ENCODE measurements at regions not wholly inside any gene's neighbourhood (a gene's known extent, or its start where the extent isn't known, plus 50 kb on each side); places are given as distances from the start of the nearest gene placed in this dataset.

- no peak for DNase-seq
These were observed 707.0 kb downstream of the SORCS1 start for GRCh38 chr10:106457522-106457921.

- no peak for DNase-seq
These were observed 710.3 kb downstream of the SORCS1 start for GRCh38 chr10:106454233-106454632.

- DNase-seq: no peak
These were observed 713.5 kb downstream of the SORCS1 start for GRCh38 chr10:106450966-106451365.

GRCh38 chr10:106446920-106447319, 717.6 kb downstream of the SORCS1 start:
- DNase-seq: no peak

GRCh38 chr10:106442223-106442622, 722.3 kb downstream of the SORCS1 start:
- no peak for DNase-seq

- DNase-seq: no peak
These were observed 723.7 kb downstream of the SORCS1 start for GRCh38 chr10:106440767-106441166.

- no peak for DNase-seq
These were observed 724.2 kb downstream of the SORCS1 start for GRCh38 chr10:106440355-106440754.

GRCh38 chr10:106439366-106439765, 725.1 kb downstream of the SORCS1 start:
- DNase-seq: no peak

- DNase-seq: no peak
These were observed 726.1 kb downstream of the SORCS1 start for GRCh38 chr10:106438386-106438785.

- DNase-seq: no peak
These were observed 728.3 kb downstream of the SORCS1 start for GRCh38 chr10:106436123-106436715.

GRCh38 chr10:106435081-106435480, 729.4 kb downstream of the SORCS1 start:
- DNase-seq: no peak

GRCh38 chr10:106424981-106425380, 739.5 kb downstream of the SORCS1 start:
- DNase-seq: no peak

- DNase-seq: no peak
These were observed 740.5 kb downstream of the SORCS1 start for GRCh38 chr10:106424054-106424453.

GRCh38 chr10:106410331-106410730, 754.2 kb downstream of the SORCS1 start:
- no peak for DNase-seq

- DNase-seq: no peak
These were observed 759.4 kb downstream of the SORCS1 start for GRCh38 chr10:106405141-106405540.

GRCh38 chr10:106402458-106402857, 762.0 kb downstream of the SORCS1 start:
- DNase-seq: no peak

- DNase-seq: no peak
These were observed 762.5 kb downstream of the SORCS1 start for GRCh38 chr10:106401967-106402366.

GRCh38 chr10:106401161-106401560, 763.3 kb downstream of the SORCS1 start:
- no peak for DNase-seq

GRCh38 chr10:106399112-106399511, 765.4 kb downstream of the SORCS1 start:
- no peak for DNase-seq

- no peak for DNase-seq
These were observed 768.3 kb downstream of the SORCS1 start for GRCh38 chr10:106396192-106396591.

- DNase-seq: no peak
These were observed 769.3 kb downstream of the SORCS1 start for GRCh38 chr10:106395041-106395749.

GRCh38 chr10:106392778-106393177, 771.7 kb downstream of the SORCS1 start:
- DNase-seq: no peak

GRCh38 chr10:106387063-106387462, 777.4 kb downstream of the SORCS1 start:
- DNase-seq: no peak

- no peak for DNase-seq
These were observed 780.0 kb downstream of the SORCS1 start for GRCh38 chr10:106384496-106384895.

- DNase-seq: no peak
These were observed 783.8 kb downstream of the SORCS1 start for GRCh38 chr10:106380706-106381105.
